ENCODE measurements at regions not wholly inside any gene's neighbourhood (a gene's known extent, or its start where the extent isn't known, plus 50 kb on each side); places are given as distances from the start of the nearest gene placed in this dataset.
"Not testable (repeated sequence)": the region's sequence is repeated elsewhere in the genome, so short reads cannot be mapped to it uniquely, and the experiment has no call there.

GRCh38 chr12:23262670-23263069 is 637.7 kb downstream of the ETNK1 start:
- H3K9me3 ChIP-seq (ENCODE audit: control insufficient read depth, low read depth, low read length): no peaks in the 10 kb centered on the region
- no peak overlapping the region for H3K27ac ChIP-seq (ENCODE audit: low read length)
- H3K4me1 ChIP-seq (ENCODE audit: control insufficient read depth, low read depth, low read length): no peaks in the 10 kb centered on the region
- no peak overlapping the region for H3K4me3 ChIP-seq (ENCODE audit: low read length)
- no peaks in the 10 kb centered on the region for H3K27me3 ChIP-seq (ENCODE audit: control insufficient read depth, insufficient read depth, low read length)
- no peak overlapping the region for H3K9ac ChIP-seq (ENCODE audit: low read length)
- no peaks in the 10 kb centered on the region for H3K36me3 ChIP-seq (ENCODE audit: control insufficient read depth, low read depth, low read length)

- H3K9me3 ChIP-seq (ENCODE audit: control insufficient read depth, low read depth, low read length): no peaks in the 10 kb centered on the region
- H3K9ac ChIP-seq (ENCODE audit: low read length): no peak overlapping the region
- H3K27ac ChIP-seq (ENCODE audit: low read length): no peak overlapping the region
These were observed 652.9 kb downstream of the ETNK1 start for GRCh38 chr12:23277831-23278230.

GRCh38 chr12:23281295-23281694 is 656.3 kb downstream of the ETNK1 start:
- no peaks in the 10 kb centered on the region for H3K4me1 ChIP-seq (ENCODE audit: control insufficient read depth, low read depth, low read length)
- H3K27ac ChIP-seq (ENCODE audit: low read length): no peak overlapping the region

More at GRCh38 chr12:23277831-23278230, 652.9 kb downstream of the ETNK1 start:
- Histone ChIP-seq H3K4me3 (ENCODE audit: low read length) (no peak overlapping the region), H3K4me1 (ENCODE audit: control insufficient read depth, low read depth, low read length) (no peaks in the 10 kb centered on the region), H3K27me3 (ENCODE audit: control insufficient read depth, insufficient read depth, low read length) (no peaks in the 10 kb centered on the region), H3K36me3 (ENCODE audit: control insufficient read depth, low read depth, low read length) (no peaks in the 10 kb centered on the region)

DNA sequence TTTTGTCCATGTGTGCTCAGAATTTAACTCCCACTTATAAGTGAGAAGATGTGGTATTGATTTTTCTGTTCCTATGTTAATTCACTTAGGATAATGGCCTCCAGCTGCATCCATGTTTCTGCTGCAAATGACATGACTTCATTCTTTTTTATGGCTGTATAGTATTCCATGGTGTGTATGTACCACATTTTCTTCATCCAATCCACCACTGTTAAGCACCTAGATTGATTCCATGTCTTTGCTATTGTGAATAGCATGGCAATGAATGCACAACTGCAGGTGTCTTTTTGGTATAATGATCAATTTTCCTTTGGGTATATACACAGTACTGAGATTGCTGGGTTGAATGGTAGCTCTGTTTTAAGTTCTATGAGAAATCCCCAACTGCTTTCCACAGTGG is 657.7 kb downstream of the ETNK1 start:
- Histone ChIP-seq H3K27me3 (ENCODE audit: control insufficient read depth, insufficient read depth, low read length) (no peaks in the 10 kb centered on the region), H3K4me1 (ENCODE audit: control insufficient read depth, low read depth, low read length) (no peaks in the 10 kb centered on the region), H3K36me3 (ENCODE audit: control insufficient read depth, low read depth, low read length) (no peaks in the 10 kb centered on the region), H3K9ac (ENCODE audit: low read length) (no peak overlapping the region), H3K4me3 (ENCODE audit: low read length) (no peak overlapping the region), H3K9me3 (ENCODE audit: control insufficient read depth, low read depth, low read length) (no peaks in the 10 kb centered on the region), H3K27ac (ENCODE audit: low read length) (no peak overlapping the region)

More at GRCh38 chr12:23281295-23281694, 656.3 kb downstream of the ETNK1 start:
- no peaks in the 10 kb centered on the region for H3K27me3 ChIP-seq (ENCODE audit: control insufficient read depth, insufficient read depth, low read length)
- no peaks in the 10 kb centered on the region for H3K36me3 ChIP-seq (ENCODE audit: control insufficient read depth, low read depth, low read length)
- no peaks in the 10 kb centered on the region for H3K9me3 ChIP-seq (ENCODE audit: control insufficient read depth, low read depth, low read length)
- H3K9ac ChIP-seq (ENCODE audit: low read length): no peak overlapping the region
- no peak overlapping the region for H3K4me3 ChIP-seq (ENCODE audit: low read length)

GRCh38 chr12:23285764-23286530 is 661.0 kb downstream of the ETNK1 start:
- H3K4me3 ChIP-seq (ENCODE audit: low read length): not testable (repeated sequence)

DNA sequence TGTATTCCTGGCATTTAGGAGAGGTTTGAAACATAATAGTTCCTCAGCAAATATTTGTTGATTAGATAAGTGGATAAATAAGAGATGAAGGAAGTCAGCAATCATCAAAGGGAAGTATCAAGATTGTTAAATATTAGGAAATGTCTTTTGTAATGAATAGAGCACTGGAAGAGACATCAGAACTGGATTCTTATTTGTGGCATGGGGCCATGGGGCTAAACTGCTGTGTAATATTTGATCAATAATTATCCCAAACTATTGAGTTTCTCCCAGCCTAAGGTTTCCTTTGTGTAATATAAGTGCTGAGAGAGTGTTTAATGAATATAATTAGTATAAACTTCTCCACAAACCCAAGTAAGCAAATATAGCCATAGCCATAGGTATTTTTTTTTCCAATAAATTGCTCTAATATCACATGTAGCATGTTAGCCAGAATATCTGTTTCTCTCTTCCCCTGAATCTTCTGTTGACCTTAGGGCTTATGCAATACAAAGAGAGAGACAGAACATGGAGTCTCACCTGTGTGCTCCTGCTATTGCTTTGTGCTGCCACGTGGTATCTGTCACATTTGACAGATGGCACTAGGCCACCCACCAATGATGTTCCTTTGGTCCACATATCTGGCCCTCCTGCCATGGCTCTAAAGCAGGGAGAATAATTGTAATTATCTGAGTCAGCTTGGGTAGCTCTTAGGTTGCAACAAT is 658.7 kb downstream of the SOX5 start:
- H3K27me3 ChIP-seq (ENCODE audit: control insufficient read depth, insufficient read depth, low read length): no peaks in the 10 kb centered on the region
- no peaks in the 10 kb centered on the region for H3K9me3 ChIP-seq (ENCODE audit: control insufficient read depth, low read depth, low read length)
- H3K36me3 ChIP-seq (ENCODE audit: control insufficient read depth, low read depth, low read length): no peaks in the 10 kb centered on the region
- H3K27ac ChIP-seq (ENCODE audit: low read length): no peak overlapping the region
- H3K9ac ChIP-seq (ENCODE audit: low read length): no peak overlapping the region
- no peaks in the 10 kb centered on the region for H3K4me1 ChIP-seq (ENCODE audit: control insufficient read depth, low read depth, low read length)
- H3K4me3 ChIP-seq (ENCODE audit: low read length): no peak overlapping the region

More at GRCh38 chr12:23285764-23286530, 661.0 kb downstream of the ETNK1 start:
- not testable (repeated sequence) for H3K27me3 ChIP-seq (ENCODE audit: control insufficient read depth, insufficient read depth, low read length); H3K36me3 ChIP-seq (ENCODE audit: control insufficient read depth, low read depth, low read length); H3K4me1 ChIP-seq (ENCODE audit: control insufficient read depth, low read depth, low read length); H3K9me3 ChIP-seq (ENCODE audit: control insufficient read depth, low read depth, low read length); H3K9ac ChIP-seq (ENCODE audit: low read length); H3K27ac ChIP-seq (ENCODE audit: low read length)

DNA sequence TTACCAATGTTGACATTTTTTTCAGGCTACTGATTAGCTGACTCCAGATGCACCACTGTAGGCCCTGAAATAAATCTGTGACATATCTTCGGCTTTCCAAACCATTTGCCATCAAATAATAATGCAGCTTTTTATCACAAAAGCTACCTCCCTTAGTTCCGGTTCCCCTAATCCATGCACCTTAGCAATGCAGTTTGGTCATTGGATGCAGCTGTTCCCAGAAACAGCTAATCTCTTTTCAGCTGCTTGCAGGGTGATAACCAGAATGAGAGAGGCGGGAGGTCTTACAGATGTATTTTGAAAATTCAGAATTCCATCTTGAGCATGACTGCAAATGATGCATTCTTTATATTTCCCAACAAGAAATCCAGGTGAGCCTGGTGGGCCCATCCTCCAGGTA is 646.2 kb downstream of the SOX5 start:
- Histone ChIP-seq H3K27ac (ENCODE audit: low read length) (no peak overlapping the region), H3K27me3 (ENCODE audit: control insufficient read depth, insufficient read depth, low read length) (no peaks in the 10 kb centered on the region)

GRCh38 chr12:23303821-23304220 is 645.6 kb downstream of the SOX5 start:
- Histone ChIP-seq H3K9ac (ENCODE audit: low read length) (no peak overlapping the region), H3K4me3 (ENCODE audit: low read length) (no peak overlapping the region), H3K9me3 (ENCODE audit: control insufficient read depth, low read depth, low read length) (no peaks in the 10 kb centered on the region), H3K36me3 (ENCODE audit: control insufficient read depth, low read depth, low read length) (no peaks in the 10 kb centered on the region), H3K27ac (ENCODE audit: low read length) (no peak overlapping the region), H3K27me3 (ENCODE audit: control insufficient read depth, insufficient read depth, low read length) (no peaks in the 10 kb centered on the region), H3K4me1 (ENCODE audit: control insufficient read depth, low read depth, low read length) (no peaks in the 10 kb centered on the region)

More for the DNA sequence above, 646.2 kb downstream of the SOX5 start:
- H3K9me3 ChIP-seq (ENCODE audit: control insufficient read depth, low read depth, low read length): no peaks in the 10 kb centered on the region
- H3K4me1 ChIP-seq (ENCODE audit: control insufficient read depth, low read depth, low read length): no peaks in the 10 kb centered on the region
- no peaks in the 10 kb centered on the region for H3K36me3 ChIP-seq (ENCODE audit: control insufficient read depth, low read depth, low read length)
- H3K9ac ChIP-seq (ENCODE audit: low read length): no peak overlapping the region
- H3K4me3 ChIP-seq (ENCODE audit: low read length): no peak overlapping the region

- H3K4me1 ChIP-seq (ENCODE audit: control insufficient read depth, low read depth, low read length): no peaks in the 10 kb centered on the region
- no peak overlapping the region for H3K27ac ChIP-seq (ENCODE audit: low read length)
These were observed 615.5 kb downstream of the SOX5 start for GRCh38 chr12:23333938-23334337.

GRCh38 chr12:23335593-23335992 is 613.9 kb downstream of the SOX5 start:
- no peaks in the 10 kb centered on the region for H3K27me3 ChIP-seq (ENCODE audit: control insufficient read depth, insufficient read depth, low read length)
- H3K9ac ChIP-seq (ENCODE audit: low read length): no peak overlapping the region
- no peaks in the 10 kb centered on the region for H3K4me1 ChIP-seq (ENCODE audit: control insufficient read depth, low read depth, low read length)
- no peak overlapping the region for H3K27ac ChIP-seq (ENCODE audit: low read length)
- no peaks in the 10 kb centered on the region for H3K36me3 ChIP-seq (ENCODE audit: control insufficient read depth, low read depth, low read length)
- no peaks in the 10 kb centered on the region for H3K9me3 ChIP-seq (ENCODE audit: control insufficient read depth, low read depth, low read length)
- no peak overlapping the region for H3K4me3 ChIP-seq (ENCODE audit: low read length)

More at GRCh38 chr12:23333938-23334337, 615.5 kb downstream of the SOX5 start:
- Histone ChIP-seq H3K9ac (ENCODE audit: low read length) (no peak overlapping the region), H3K36me3 (ENCODE audit: control insufficient read depth, low read depth, low read length) (no peaks in the 10 kb centered on the region), H3K9me3 (ENCODE audit: control insufficient read depth, low read depth, low read length) (no peaks in the 10 kb centered on the region), H3K27me3 (ENCODE audit: control insufficient read depth, insufficient read depth, low read length) (no peaks in the 10 kb centered on the region), H3K4me3 (ENCODE audit: low read length) (no peak overlapping the region)

GRCh38 chr12:23337213-23337612 is 612.3 kb downstream of the SOX5 start:
- no peaks in the 10 kb centered on the region for H3K4me1 ChIP-seq (ENCODE audit: control insufficient read depth, low read depth, low read length)
- H3K4me3 ChIP-seq (ENCODE audit: low read length): no peak overlapping the region
- H3K27ac ChIP-seq (ENCODE audit: low read length): no peak overlapping the region
- H3K36me3 ChIP-seq (ENCODE audit: control insufficient read depth, low read depth, low read length): no peaks in the 10 kb centered on the region
- no peaks in the 10 kb centered on the region for H3K9me3 ChIP-seq (ENCODE audit: control insufficient read depth, low read depth, low read length)
- H3K27me3 ChIP-seq (ENCODE audit: control insufficient read depth, insufficient read depth, low read length): no peaks in the 10 kb centered on the region
- no peak overlapping the region for H3K9ac ChIP-seq (ENCODE audit: low read length)

DNA sequence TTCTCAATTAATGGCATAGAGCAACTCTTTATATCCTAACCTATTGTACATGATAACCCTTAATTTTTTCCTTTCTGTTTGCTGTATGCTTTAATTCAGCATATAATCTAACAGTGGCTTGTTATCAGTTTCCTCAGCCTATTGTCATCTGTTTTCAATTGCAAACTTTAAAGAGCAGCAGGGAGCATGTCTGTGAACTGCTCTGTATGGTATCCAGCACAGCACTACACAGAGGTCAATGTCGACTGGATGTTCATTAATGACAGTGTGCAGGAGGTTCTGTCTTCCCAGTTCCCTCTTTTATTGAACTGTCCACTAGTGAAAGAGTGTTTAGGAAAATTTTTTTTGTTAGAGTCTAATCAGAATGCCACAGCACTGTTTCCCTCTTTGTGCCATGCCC is 609.1 kb downstream of the SOX5 start:
- Histone ChIP-seq H3K27ac (ENCODE audit: low read length) (no peak overlapping the region), H3K4me3 (ENCODE audit: low read length) (no peak overlapping the region), H3K9me3 (ENCODE audit: control insufficient read depth, low read depth, low read length) (no peaks in the 10 kb centered on the region), H3K4me1 (ENCODE audit: control insufficient read depth, low read depth, low read length) (no peaks in the 10 kb centered on the region), H3K9ac (ENCODE audit: low read length) (no peak overlapping the region), H3K36me3 (ENCODE audit: control insufficient read depth, low read depth, low read length) (no peaks in the 10 kb centered on the region), H3K27me3 (ENCODE audit: control insufficient read depth, insufficient read depth, low read length) (no peaks in the 10 kb centered on the region)

Data from iPS-18a (cell line).